SK-N-SH (cell line): ENCODE measurements at regions not wholly inside any gene's neighbourhood (a gene's known extent, or its start where the extent isn't known, plus 50 kb on each side); places are given as distances from the start of the nearest gene placed in this dataset.

Source experiments
- CTCF ChIA-PET: fragments of 300-600, 350-600 bp; formaldehyde crosslinking; extraction: SDS; loops from one replicate; lab custom pipeline; 2021; lab: Yijun Ruan, JAX
- POLR2A ChIA-PET: fragments of 350-600 bp; sonication (Branson Sonifier 250); formaldehyde crosslinking; extraction: SDS; loops from one replicate; lab custom pipeline; 2020; ENCODE audit warnings: antibody characterized with exemption, inconsistent platforms; lab: Yijun Ruan, JAX
- DNase-seq: peaks from one replicate; pipeline ENCODE4 v3.0.0; 2012
- H2AFZ ChIP-seq: fragments of 200-600 bp; sonication (generic); 2 replicates; pipeline ENCODE4 v1.8.1; 2016; ENCODE audit warnings: antibody characterized with exemption, mild to moderate bottlenecking, low read depth
- H3F3A ChIP-seq: fragments of 200-600 bp; sonication (generic); replicated peaks from 2 replicates; pipeline ENCODE3; 2016; ENCODE audit warnings: antibody characterized with exemption, mild to moderate bottlenecking; ENCODE audit not compliant: insufficient read depth
- H3K27ac ChIP-seq, 2 experiments: fragments of 200-500 bp in 1 of 2; fragments of 200-600 bp in 1 of 2; sonication (Bioruptor generic) in 1 of 2; sonication (generic), shearing (Covaris generic) in 1 of 2; 2 replicates each; pipeline versions ENCODE4 v1.5.1 to v1.6.1; 2014 to 2016; ENCODE audit warnings: low read depth in 2 of 2, inconsistent platforms in 1 of 2, low read length in 1 of 2, mild to moderate bottlenecking in 1 of 2, mixed read lengths in 1 of 2
- H3K27me3 ChIP-seq: fragments of 200-600 bp; sonication (generic), shearing (Covaris generic); 2 replicates; pipeline ENCODE4 v1.6.1; 2016; ENCODE audit warnings: mixed run types; ENCODE audit not compliant: insufficient read depth
- H3K36me3 ChIP-seq, 2 experiments: fragments of 200-500 bp in 1 of 2; fragments of 200-600 bp in 1 of 2; sonication (Bioruptor generic) in 1 of 2; sonication (generic) in 1 of 2; replicated peaks in 1 of 2; 2 replicates each; pipeline versions ENCODE3 to v1.5.1; 2014 to 2016; ENCODE audit warnings: low read length in 1 of 2, mild to moderate bottlenecking in 1 of 2; ENCODE audit not compliant: insufficient read depth in 2 of 2, control insufficient read depth in 1 of 2
- H3K4me1 ChIP-seq, 2 experiments: fragments of 200-500 bp in 1 of 2; fragments of 200-600 bp in 1 of 2; sonication (Bioruptor generic) in 1 of 2; sonication (generic), shearing (Covaris generic) in 1 of 2; 2 replicates each; pipeline versions ENCODE4 v1.5.1 to v1.6.1; 2014 to 2016; ENCODE audit warnings: low read depth in 1 of 2, low read length in 1 of 2, mixed run types in 1 of 2; ENCODE audit not compliant: insufficient read depth in 2 of 2, control insufficient read depth in 1 of 2
- H3K4me2 ChIP-seq: fragments of 200-600 bp; sonication (generic), shearing (Covaris generic); 2 replicates; pipeline ENCODE4 v1.6.1; 2017; ENCODE audit warnings: mixed run types
- H3K4me3 ChIP-seq, 2 experiments: fragments of 200-500 bp in 1 of 2; fragments of 200-600 bp in 1 of 2; sonication (Bioruptor generic) in 1 of 2; sonication (generic), shearing (Covaris generic) in 1 of 2; 2 replicates each; pipeline versions ENCODE4 v1.5.1 to v1.8.1; 2014 to 2016; ENCODE audit warnings: low read depth in 2 of 2, inconsistent platforms in 1 of 2, low read length in 1 of 2, mild to moderate bottlenecking in 1 of 2, mixed read lengths in 1 of 2, moderate library complexity in 1 of 2
- H3K79me2 ChIP-seq: fragments of 200-600 bp; sonication (generic); 2 replicates; pipeline ENCODE4 v1.8.1; 2017; ENCODE audit warnings: mild to moderate bottlenecking; ENCODE audit not compliant: insufficient read depth
- H3K9ac ChIP-seq: fragments of 200-600 bp; sonication (generic); 2 replicates; pipeline ENCODE4 v1.6.1; 2017; ENCODE audit warnings: mixed run types
- H3K9me2 ChIP-seq: fragments of 200-600 bp; sonication (generic); 2 replicates; pipeline ENCODE4 v1.6.1; 2017; ENCODE audit warnings: mixed run types
- H3K9me3 ChIP-seq: fragments of 200-600 bp; sonication (generic); 2 replicates; pipeline ENCODE4 v1.6.1; 2017; ENCODE audit warnings: mixed run types, mild to moderate bottlenecking, moderate library complexity
- H4K20me1 ChIP-seq: fragments of 200-600 bp; sonication (generic); 2 replicates; pipeline ENCODE4 v1.6.1; 2017; ENCODE audit warnings: mild to moderate bottlenecking, mixed run types; ENCODE audit not compliant: insufficient read depth
- ELF1 ChIP-seq: IDR thresholded peaks from 2 replicates; pipeline ENCODE4 v1.4.0; 2012
- EP300 ChIP-seq, 2 experiments: IDR thresholded peaks; 2 replicates each; pipeline versions ENCODE4 v1.4.0 to v1.6.1; 2012; ENCODE audit warnings: borderline replicate concordance in 1 of 2, low read depth in 1 of 2, low read length in 1 of 2
- FOSL2 ChIP-seq: IDR thresholded peaks from 2 replicates; pipeline ENCODE4 v1.4.0; 2012; ENCODE audit warnings: low read depth, mild to moderate bottlenecking, moderate library complexity, borderline replicate concordance
- FOXJ3 ChIP-seq: sonication (generic); formaldehyde crosslinking; IDR thresholded peaks from 2 replicates; pipeline ENCODE4 v1.5.1; 2020; ENCODE audit warnings: mild to moderate bottlenecking, missing genetic modification reagents
- NFIC ChIP-seq: IDR thresholded peaks from 2 replicates; pipeline ENCODE4 v1.4.0; 2012; ENCODE audit warnings: borderline replicate concordance
- POLR2AphosphoS5 ChIP-seq: IDR thresholded peaks from 2 replicates; pipeline ENCODE4 v1.6.1; 2012; ENCODE audit warnings: low read depth, low read length
- RFX5 ChIP-seq: IDR thresholded peaks from 2 replicates; pipeline ENCODE4 v1.6.1; 2012; ENCODE audit warnings: mild to moderate bottlenecking, improper control_type of control experiment, low read length
- RXRA ChIP-seq: IDR thresholded peaks from 2 replicates; pipeline ENCODE4 v1.4.0; 2012; ENCODE audit warnings: low read depth, mild to moderate bottlenecking, borderline replicate concordance
- SMC3 ChIP-seq: IDR thresholded peaks from 2 replicates; pipeline ENCODE4 v1.6.1; 2012; ENCODE audit warnings: low read depth, low read length, improper control_type of control experiment
- TAF1 ChIP-seq: IDR thresholded peaks from 2 replicates; pipeline ENCODE4 v1.6.1; 2012; ENCODE audit warnings: low read depth, mild to moderate bottlenecking, low read length, moderate library complexity, borderline replicate concordance
- TEAD4 ChIP-seq: IDR thresholded peaks from 2 replicates; pipeline ENCODE4 v1.4.0; 2012; ENCODE audit warnings: mild to moderate bottlenecking, borderline replicate concordance; ENCODE audit not compliant: insufficient read depth
- WGBS: methylation state at CpG from one replicate; pipeline ENCODE4 v1.1.6; 2017; ENCODE audit warnings: low lambda C conversion rate; 5-methylcytosine and 5-hydroxymethylcytosine counted together
- TF ChIP-seq, protein P1 (sequence below): fragments of 150-350 bp; IDR thresholded peaks from 2 replicates; pipeline ENCODE4 v1.6.1; 2017; ENCODE audit warnings: antibody characterized with exemption, low read length, low read depth, borderline replicate concordance

DNA sequence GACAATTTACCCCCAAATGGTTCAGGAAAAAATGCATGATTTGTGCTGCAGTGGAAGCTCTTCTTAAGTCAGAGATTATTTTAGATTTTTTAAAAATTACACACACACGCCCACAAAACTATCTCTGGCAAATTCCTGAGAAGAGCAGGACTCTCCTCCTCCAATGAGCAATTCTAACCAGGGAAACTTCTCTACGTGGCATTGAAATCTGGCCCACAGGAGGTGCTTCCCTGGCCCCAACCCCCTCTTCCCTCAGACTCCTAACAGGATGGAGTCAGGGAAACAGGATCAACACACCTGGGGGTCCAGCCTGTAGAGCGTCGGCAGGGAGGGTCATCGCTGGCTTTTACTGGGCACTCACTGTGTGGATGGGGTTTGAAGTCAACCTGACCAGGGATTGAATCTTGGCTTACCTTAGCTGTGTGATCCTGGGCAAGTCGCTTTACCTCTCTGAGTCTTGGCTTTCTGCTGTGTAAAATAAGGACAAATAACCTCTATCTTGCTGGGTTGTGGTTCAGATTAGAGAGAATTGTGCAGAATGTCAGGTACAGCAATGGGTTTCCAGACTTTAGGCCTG, 65.4 kb upstream of the ASAP2 start:
- H3K27me3 ChIP-seq: no peaks in the 10 kb centered on the region
- H3K4me1 ChIP-seq: peaks cover 3 to 9% of the 10 kb centered on the region in 2 experiments; a peak in 2 of 4 replicates
- no peaks in the 10 kb centered on the region for H4K20me1 ChIP-seq
- TF ChIP-seq ELF1: no peak
- TF ChIP-seq NFIC: no peak
- TF ChIP-seq, protein P1, sequence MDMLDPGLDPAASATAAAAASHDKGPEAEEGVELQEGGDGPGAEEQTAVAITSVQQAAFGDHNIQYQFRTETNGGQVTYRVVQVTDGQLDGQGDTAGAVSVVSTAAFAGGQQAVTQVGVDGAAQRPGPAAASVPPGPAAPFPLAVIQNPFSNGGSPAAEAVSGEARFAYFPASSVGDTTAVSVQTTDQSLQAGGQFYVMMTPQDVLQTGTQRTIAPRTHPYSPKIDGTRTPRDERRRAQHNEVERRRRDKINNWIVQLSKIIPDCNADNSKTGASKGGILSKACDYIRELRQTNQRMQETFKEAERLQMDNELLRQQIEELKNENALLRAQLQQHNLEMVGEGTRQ: no peak
- no peak for TF ChIP-seq FOSL2
- no peak for TF ChIP-seq TEAD4
- no peaks in the 10 kb centered on the region for H3K9me3 ChIP-seq
- H3K36me3 ChIP-seq: no peaks in the 10 kb centered on the region
- H3K9ac ChIP-seq: no peak overlapping the region
- POLR2A ChIA-PET: no interaction called here
- DNase-seq: no peak
- H3K9me2 ChIP-seq: no peaks in the 10 kb centered on the region
- H2AFZ ChIP-seq: no peak overlapping the region
- no peaks in the 10 kb centered on the region for H3K79me2 ChIP-seq
- WGBS: 86% methylated on average over 6 of the region's 6 CpGs
- no peak overlapping the region for H3K4me3 ChIP-seq
- CTCF ChIA-PET: interaction anchor here (0.7 to 7.1 kb wide), 35 partner anchors 9 to 378 kb away, joined by 3 to 99 read pairs (median 5); partner anchors contain the start of genes ASAP2, CPSF3 and ITGB1BP1
- H3K27ac ChIP-seq: no peak overlapping the region
- no peak overlapping the region for H3K4me2 ChIP-seq
- H3F3A ChIP-seq: peaks cover 6% of the 10 kb centered on the region

DNA sequence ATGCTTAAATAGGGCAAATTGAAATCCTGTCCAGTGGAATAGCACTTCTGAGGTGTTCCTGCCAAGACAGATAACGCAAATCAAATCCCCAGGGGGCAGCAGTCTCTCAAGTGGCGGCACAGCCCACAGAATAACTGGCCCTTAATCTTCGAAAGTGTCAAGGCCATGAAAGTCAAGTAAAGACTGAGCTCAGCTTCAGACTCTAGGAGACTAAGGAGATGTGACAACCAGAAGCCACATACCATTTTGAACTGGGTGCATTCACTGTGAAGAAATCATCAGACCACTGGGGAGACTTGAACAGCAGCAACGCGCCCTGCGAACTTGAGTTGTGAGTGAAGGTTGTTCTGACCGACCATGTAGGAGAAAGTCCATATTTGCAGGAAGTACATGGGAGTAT, 66.0 kb upstream of the ASAP2 start:
- Histone ChIP-seq H3K9ac (no peak overlapping the region), H3K36me3 (no peaks in the 10 kb centered on the region), H3K27ac (no peak overlapping the region), H2AFZ (no peak overlapping the region), H3K4me2 (no peak overlapping the region), H3K9me3 (no peaks in the 10 kb centered on the region), H3F3A (peaks cover 7% of the 10 kb centered on the region), H3K79me2 (no peaks in the 10 kb centered on the region), H3K4me3 (no peak overlapping the region)
- no peak for DNase-seq
- CTCF ChIA-PET: interaction anchor here (0.7 to 7.1 kb wide), 41 partner anchors 9 to 411 kb away, joined by 3 to 99 read pairs (median 7); partner anchors contain the start of genes ASAP2, CPSF3 and ITGB1BP1
- no peak for TF ChIP-seq FOXJ3
- TF ChIP-seq RFX5: no peak
- no peak for TF ChIP-seq POLR2AphosphoS5
- TF ChIP-seq TAF1: no peak
- no peak for TF ChIP-seq FOSL2
- no peak for TF ChIP-seq EP300 (IDR thresholded peaks at IDR 0.05; ENCODE audit: borderline replicate concordance in 1 of 2, low read depth in 1 of 2, low read length in 1 of 2)
- TF ChIP-seq SMC3: no peak
- TF ChIP-seq RXRA: no peak
- TF ChIP-seq, protein P1: no peak
- TF ChIP-seq, all 33 proteins: peak for 0
- no peaks in the 10 kb centered on the region for H4K20me1 ChIP-seq
- POLR2A ChIA-PET: no interaction called here
- H3K4me1 ChIP-seq: peaks cover 3 to 9% of the 10 kb centered on the region in 2 experiments; a peak in 2 of 4 replicates
- 89% methylated on average over 7 of the region's 7 CpGs for WGBS
- no peaks in the 10 kb centered on the region for H3K27me3 ChIP-seq
- H3K9me2 ChIP-seq: no peaks in the 10 kb centered on the region
